Ascending aorta (tissue), 2 donors: ENCODE measurements at regions not wholly inside any gene's neighbourhood (a gene's known extent, or its start where the extent isn't known, plus 50 kb on each side); places are given as distances from the start of the nearest gene placed in this dataset.

ENCODE experiments used
- DNase-seq, 2 donors: peaks; one replicate each; pipeline ENCODE4 v3.0.0-alpha.2; 2019; ENCODE audit warnings: low spot score in 2 of 2
- H3K27ac ChIP-seq, 2 donors: fragments of 200-600 bp; sonication (generic); one replicate each; pipeline ENCODE4 v1.5.1; 2016 to 2017; ENCODE audit warnings: mild to moderate bottlenecking in 1 of 2
- H3K27me3 ChIP-seq: fragments of 200-600 bp; sonication (generic); one replicate; pipeline ENCODE4 v1.5.1; 2017
- H3K36me3 ChIP-seq, 2 donors: fragments of 200-600 bp; sonication (generic); one replicate each; pipeline ENCODE4 v1.5.1; 2016
- H3K4me1 ChIP-seq, 2 donors: fragments of 200-600 bp; sonication (generic); one replicate each; pipeline ENCODE4 v1.5.1; 2016 to 2017; ENCODE audit warnings: mild to moderate bottlenecking in 1 of 2
- H3K4me3 ChIP-seq, 2 donors: fragments of 200-600 bp; sonication (generic); one replicate each; pipeline ENCODE4 v1.5.1; 2016 to 2017; ENCODE audit warnings: mild to moderate bottlenecking in 1 of 2
- H3K9me3 ChIP-seq, 2 donors: fragments of 200-600 bp; sonication (generic); one replicate each; pipeline ENCODE4 v1.5.1; 2016
- CTCF ChIP-seq, 3 experiments: fragments of 200-600 bp in 2 of 3; fragments of 450-650 bp in 1 of 3; sonication (generic) in 2 of 3; IDR thresholded peaks; one replicate each; pipeline ENCODE4 v1.5.1; 2016 to 2019; ENCODE audit warnings: antibody characterized with exemption in 3 of 3, mild to moderate bottlenecking in 1 of 3, moderate library complexity in 1 of 3
- intact Hi-C: fragments of 100-400 bp; cut with DNase I; formaldehyde crosslinking; loops from one replicate; pipeline ENCODE4 v1.15.1; 2023

- intact Hi-C loops: no loop called here
- no peak overlapping the region for H3K4me3 ChIP-seq
Measured at GRCh38 chr5:15233566-15233965, 266.4 kb upstream of the FBXL7 start.

GRCh38 chr5:15222156-15222555, 277.8 kb upstream of the FBXL7 start:
- no peak for DNase-seq
- Histone ChIP-seq H3K4me1 (no peaks in the 10 kb centered on the region), H3K27me3 (no peaks in the 10 kb centered on the region), H3K27ac (no peak overlapping the region), H3K36me3 (no peaks in the 10 kb centered on the region), H3K4me3 (no peak overlapping the region), H3K9me3 (no peaks in the 10 kb centered on the region)
- no peak for TF ChIP-seq CTCF (IDR thresholded peaks at IDR 0.05)
- intact Hi-C loops: no loop called here

More at GRCh38 chr5:15233566-15233965, 266.4 kb upstream of the FBXL7 start:
- no peak for TF ChIP-seq CTCF (IDR thresholded peaks at IDR 0.05)
- DNase-seq: no peak
- Histone ChIP-seq H3K27ac (no peak overlapping the region), H3K4me1 (peaks cover 0 to 5% of the 10 kb centered on the region in 2 donors), H3K27me3 (no peaks in the 10 kb centered on the region), H3K9me3 (no peaks in the 10 kb centered on the region), H3K36me3 (no peaks in the 10 kb centered on the region)

- intact Hi-C loops: no loop called here
- no peak for TF ChIP-seq CTCF (IDR thresholded peaks at IDR 0.05)
- H3K27me3 ChIP-seq: no peaks in the 10 kb centered on the region
- H3K36me3 ChIP-seq: no peaks in the 10 kb centered on the region
- H3K4me3 ChIP-seq: no peak overlapping the region
- DNase-seq: no peak
- H3K9me3 ChIP-seq: no peaks in the 10 kb centered on the region
- no peak overlapping the region for H3K27ac ChIP-seq
- no peaks in the 10 kb centered on the region for H3K4me1 ChIP-seq
Measured at GRCh38 chr5:15220642-15221173, 279.3 kb upstream of the FBXL7 start.

- Histone ChIP-seq H3K4me1 (no peaks in the 10 kb centered on the region), H3K4me3 (no peak overlapping the region), H3K27ac (no peak overlapping the region), H3K9me3 (peaks cover 0 to 2% of the 10 kb centered on the region in 2 donors), H3K27me3 (no peaks in the 10 kb centered on the region), H3K36me3 (no peaks in the 10 kb centered on the region)
- DNase-seq: no peak
- intact Hi-C loops: no loop called here
- TF ChIP-seq CTCF (IDR thresholded peaks at IDR 0.05): no peak
Measured at GRCh38 chr5:15215056-15215455, 284.9 kb upstream of the FBXL7 start.

GRCh38 chr5:15214010-15214409, 286.0 kb upstream of the FBXL7 start:
- no peak for TF ChIP-seq CTCF (IDR thresholded peaks at IDR 0.05)
- H3K27ac ChIP-seq: no peak overlapping the region
- H3K9me3 ChIP-seq: peaks cover 0 to 2% of the 10 kb centered on the region in 2 donors
- H3K27me3 ChIP-seq: no peaks in the 10 kb centered on the region
- intact Hi-C loops: no loop called here
- H3K36me3 ChIP-seq: no peaks in the 10 kb centered on the region
- H3K4me3 ChIP-seq: no peak overlapping the region
- DNase-seq: no peak
- no peaks in the 10 kb centered on the region for H3K4me1 ChIP-seq
